Breast epithelium (tissue), 4 donors: ENCODE measurements at regions not wholly inside any gene's neighbourhood (a gene's known extent, or its start where the extent isn't known, plus 50 kb on each side); places are given as distances from the start of the nearest gene placed in this dataset.

Source experiments
- DNase-seq, 2 donors: peaks; one replicate each; pipeline ENCODE4 v3.0.0-alpha.2; 2019; ENCODE audit warnings: low spot score in 2 of 2
- H3K27ac ChIP-seq, 2 donors: fragments of 200-600 bp; sonication (generic) in 1 of 2; one replicate each; pipeline ENCODE4 v1.5.1; 2016 to 2019; ENCODE audit warnings: mild to moderate bottlenecking in 1 of 2
- H3K27me3 ChIP-seq, 2 donors: fragments of 200-600 bp; sonication (generic) in 1 of 2; one replicate each; pipeline versions ENCODE4 v1.5.1 to v1.6.0; 2017 to 2019; ENCODE audit warnings: control low read depth in 1 of 2, mild to moderate bottlenecking in 1 of 2
- H3K36me3 ChIP-seq: fragments of 200-600 bp; one replicate; pipeline ENCODE4 v1.5.1; 2019
- H3K4me1 ChIP-seq, 2 donors: fragments of 200-600 bp; sonication (generic); one replicate each; pipeline ENCODE4 v1.5.1; 2016 to 2019; ENCODE audit warnings: control low read depth in 1 of 2
- H3K4me3 ChIP-seq, 3 donors: fragments of 200-600 bp; sonication (generic); 1 replicate in 2 of 3; 2 replicates in 1 of 3; pipeline ENCODE4 v1.5.1; 2016 to 2019; ENCODE audit warnings: mild to moderate bottlenecking in 3 of 3, moderate library complexity in 2 of 3
- H3K9me3 ChIP-seq, 2 donors: fragments of 200-600 bp; sonication (generic) in 1 of 2; one replicate each; pipeline ENCODE4 v1.5.1; 2016 to 2019; ENCODE audit warnings: control low read depth in 1 of 2
- POLR2A ChIP-seq: fragments of 450-650 bp; IDR thresholded peaks from one replicate; pipeline ENCODE4 v1.6.1; 2016; ENCODE audit warnings: antibody characterized with exemption, mild to moderate bottlenecking, moderate library complexity
- POLR2AphosphoS5 ChIP-seq, 3 donors: sonication (generic); formaldehyde crosslinking; IDR thresholded peaks; one replicate each; pipeline ENCODE4 v1.6.1; 2017; ENCODE audit warnings: antibody characterized with exemption in 3 of 3
- intact Hi-C: fragments of 100-400 bp; cut with DNase I; formaldehyde crosslinking; loops from one replicate; pipeline ENCODE4 v1.15.1; 2023; ENCODE audit warnings: low total_unique reads
- TF ChIP-seq, protein P1 (sequence below), 3 donors: fragments of 450-650 bp; IDR thresholded peaks; one replicate each; pipeline ENCODE4 v1.5.1; 2016 to 2017; ENCODE audit warnings: antibody characterized with exemption in 3 of 3, mild to moderate bottlenecking in 3 of 3, moderate library complexity in 3 of 3

DNA sequence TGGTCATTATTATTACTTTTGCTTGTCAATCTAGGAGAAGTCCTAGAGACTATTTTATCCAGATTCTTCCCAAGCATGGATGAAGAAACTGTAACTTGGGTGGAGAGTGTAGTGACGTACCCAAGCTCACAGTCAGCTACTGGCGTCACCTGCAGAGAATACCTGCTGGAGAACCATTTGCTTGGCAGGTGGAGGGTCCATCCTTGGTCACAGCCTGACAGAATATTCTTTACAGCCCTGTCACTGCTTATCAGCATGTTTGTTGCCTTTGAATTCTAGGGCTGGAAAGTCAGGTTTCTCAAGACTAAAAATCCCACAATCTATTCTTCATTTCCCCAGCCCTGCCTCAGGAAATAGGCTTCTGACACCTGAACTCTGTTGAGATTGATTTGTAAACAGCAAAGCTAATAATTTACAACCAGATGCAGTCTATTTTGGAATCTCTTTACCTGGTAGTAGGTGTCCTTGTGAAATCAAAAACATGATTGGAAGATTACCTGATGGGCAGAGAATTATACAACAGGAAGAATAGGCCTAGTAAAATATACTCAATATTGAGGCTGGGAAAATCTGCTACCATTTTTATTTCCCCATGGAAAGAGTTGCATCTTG is 100.4 kb upstream of the ZNF644 start:
- no peaks in the 10 kb centered on the region for H3K27me3 ChIP-seq
- DNase-seq: no peak
- no peaks in the 10 kb centered on the region for H3K4me1 ChIP-seq
- no peaks in the 10 kb centered on the region for H3K36me3 ChIP-seq
- no peak overlapping the region for H3K27ac ChIP-seq
- no peak overlapping the region for H3K4me3 ChIP-seq
- TF ChIP-seq, protein P1, sequence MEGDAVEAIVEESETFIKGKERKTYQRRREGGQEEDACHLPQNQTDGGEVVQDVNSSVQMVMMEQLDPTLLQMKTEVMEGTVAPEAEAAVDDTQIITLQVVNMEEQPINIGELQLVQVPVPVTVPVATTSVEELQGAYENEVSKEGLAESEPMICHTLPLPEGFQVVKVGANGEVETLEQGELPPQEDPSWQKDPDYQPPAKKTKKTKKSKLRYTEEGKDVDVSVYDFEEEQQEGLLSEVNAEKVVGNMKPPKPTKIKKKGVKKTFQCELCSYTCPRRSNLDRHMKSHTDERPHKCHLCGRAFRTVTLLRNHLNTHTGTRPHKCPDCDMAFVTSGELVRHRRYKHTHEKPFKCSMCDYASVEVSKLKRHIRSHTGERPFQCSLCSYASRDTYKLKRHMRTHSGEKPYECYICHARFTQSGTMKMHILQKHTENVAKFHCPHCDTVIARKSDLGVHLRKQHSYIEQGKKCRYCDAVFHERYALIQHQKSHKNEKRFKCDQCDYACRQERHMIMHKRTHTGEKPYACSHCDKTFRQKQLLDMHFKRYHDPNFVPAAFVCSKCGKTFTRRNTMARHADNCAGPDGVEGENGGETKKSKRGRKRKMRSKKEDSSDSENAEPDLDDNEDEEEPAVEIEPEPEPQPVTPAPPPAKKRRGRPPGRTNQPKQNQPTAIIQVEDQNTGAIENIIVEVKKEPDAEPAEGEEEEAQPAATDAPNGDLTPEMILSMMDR (IDR thresholded peaks at IDR 0.05): no peak
- TF ChIP-seq POLR2AphosphoS5 (IDR thresholded peaks at IDR 0.05): no peak
- TF ChIP-seq POLR2A: no peak
- intact Hi-C loops: no loop called here
- H3K9me3 ChIP-seq: no peaks in the 10 kb centered on the region

DNA sequence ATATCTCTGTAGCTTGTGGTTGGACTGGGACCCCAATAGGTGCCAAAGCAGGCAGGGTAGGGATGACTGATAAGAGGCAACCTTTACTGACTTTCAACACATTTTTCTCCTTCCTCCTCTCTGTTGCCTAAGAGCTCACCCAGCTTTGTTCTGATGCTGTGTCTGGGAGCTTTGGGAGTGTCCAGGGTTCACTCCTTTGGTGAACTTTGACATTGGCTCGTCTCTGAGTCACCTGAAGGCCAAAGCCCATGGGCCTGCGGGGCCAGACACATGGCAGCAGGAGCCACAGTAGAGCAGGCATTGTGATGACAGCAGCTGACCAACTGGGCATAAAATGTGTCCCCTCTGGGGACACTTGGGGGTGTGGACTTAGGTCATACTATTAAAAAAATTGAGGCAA is 99.5 kb upstream of the ZNF644 start:
- Histone ChIP-seq H3K27me3 (no peaks in the 10 kb centered on the region), H3K9me3 (no peaks in the 10 kb centered on the region), H3K4me3 (no peak overlapping the region), H3K36me3 (no peaks in the 10 kb centered on the region), H3K27ac (peak overlapping the region; percentile 62 to 77), H3K4me1 (no peaks in the 10 kb centered on the region)
- TF ChIP-seq POLR2AphosphoS5 (IDR thresholded peaks at IDR 0.05) (no peak), POLR2A (no peak)
- TF ChIP-seq, protein P1 (IDR thresholded peaks at IDR 0.05): no peak
- DNase-seq: no peak
- intact Hi-C loops: no loop called here

DNA sequence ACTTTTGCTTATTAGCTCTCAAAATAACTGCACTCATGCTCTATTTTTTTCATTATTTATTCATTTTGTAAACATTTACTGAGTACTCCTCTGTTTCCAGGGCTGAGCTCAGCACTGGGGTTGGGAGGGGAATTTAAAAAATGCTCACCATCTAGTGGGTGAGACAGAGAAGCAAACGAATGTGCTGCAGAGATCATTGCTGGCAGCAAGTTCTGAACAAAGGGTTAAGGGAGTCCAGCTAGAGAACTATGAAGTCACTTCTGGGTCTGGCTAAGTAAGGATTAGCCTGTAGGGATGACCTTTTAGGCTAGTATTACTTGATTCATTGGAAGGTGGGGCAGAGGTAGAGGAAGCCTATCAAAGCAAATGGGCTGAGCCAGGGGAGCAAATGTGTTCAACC is 99.1 kb upstream of the ZNF644 start:
- H3K36me3 ChIP-seq: no peaks in the 10 kb centered on the region
- intact Hi-C loops: no loop called here
- H3K27ac ChIP-seq: peak overlapping the region; percentile 62 to 77
- no peak overlapping the region for H3K4me3 ChIP-seq
- no peaks in the 10 kb centered on the region for H3K9me3 ChIP-seq
- H3K27me3 ChIP-seq: no peaks in the 10 kb centered on the region
- no peaks in the 10 kb centered on the region for H3K4me1 ChIP-seq
- TF ChIP-seq, protein P1 (IDR thresholded peaks at IDR 0.05): no peak
- TF ChIP-seq POLR2A: no peak
- TF ChIP-seq POLR2AphosphoS5 (IDR thresholded peaks at IDR 0.05): no peak
- no peak for DNase-seq

DNA sequence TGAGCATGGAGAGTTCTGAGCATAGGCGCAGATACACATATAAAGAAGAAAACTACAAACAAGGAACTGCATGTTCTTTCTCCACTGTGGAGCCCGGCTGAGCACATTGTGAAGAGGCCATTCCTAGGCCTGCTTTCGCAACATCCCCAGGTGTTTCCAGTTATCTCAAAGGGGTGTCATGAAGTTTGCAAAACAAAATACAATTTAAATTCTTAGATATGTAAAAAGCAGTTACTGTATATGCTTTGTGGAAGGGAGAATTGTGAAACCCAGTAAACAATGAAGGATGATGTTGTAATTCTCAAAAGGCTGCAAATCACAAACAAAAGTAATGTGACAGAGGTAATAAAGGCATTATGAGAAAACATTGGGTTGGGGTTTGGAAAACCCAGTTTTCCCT is 98.6 kb upstream of the ZNF644 start:
- no peaks in the 10 kb centered on the region for H3K9me3 ChIP-seq
- H3K36me3 ChIP-seq: no peaks in the 10 kb centered on the region
- peak in 1 of 3 donors; percentile 30 for TF ChIP-seq POLR2AphosphoS5 (IDR thresholded peaks at IDR 0.05)
- TF ChIP-seq POLR2A: no peak
- peak in 1 of 2 donors; percentile 40 for DNase-seq
- intact Hi-C loops: no loop called here
- H3K4me3 ChIP-seq: no peak overlapping the region
- H3K27ac ChIP-seq: peak overlapping the region in 1 of 2 donors; percentile 69
- no peaks in the 10 kb centered on the region for H3K27me3 ChIP-seq
- no peaks in the 10 kb centered on the region for H3K4me1 ChIP-seq

DNA sequence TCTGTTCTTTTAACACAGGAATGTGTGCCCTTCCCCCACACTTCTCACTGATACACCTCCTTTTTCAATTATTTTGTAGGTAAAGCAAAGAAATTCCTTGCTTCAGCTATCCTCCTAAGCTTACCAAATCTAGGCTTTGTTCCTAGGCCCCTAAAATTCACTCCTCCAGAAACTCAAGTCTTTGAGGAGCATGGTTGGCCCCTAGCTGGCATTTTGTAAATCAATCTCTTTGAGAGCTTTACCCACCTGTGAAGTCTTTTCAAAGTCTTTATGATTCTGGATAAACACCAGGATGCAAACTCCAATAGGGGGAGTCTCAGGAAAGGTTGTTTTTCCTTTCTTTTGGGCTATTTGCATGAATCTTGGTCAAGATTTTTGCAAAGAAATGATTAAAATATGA is 82.9 kb upstream of the ZNF644 start:
- Histone ChIP-seq H3K27ac (no peak overlapping the region), H3K27me3 (no peaks in the 10 kb centered on the region), H3K9me3 (no peaks in the 10 kb centered on the region), H3K4me3 (no peak overlapping the region), H3K36me3 (no peaks in the 10 kb centered on the region), H3K4me1 (no peaks in the 10 kb centered on the region)
- no peak for DNase-seq
- TF ChIP-seq, protein P1 (IDR thresholded peaks at IDR 0.05): no peak
- no peak for TF ChIP-seq POLR2A
- no peak for TF ChIP-seq POLR2AphosphoS5 (IDR thresholded peaks at IDR 0.05)
- intact Hi-C loops: no loop called here
